Esophagus muscularis mucosa (tissue), 4 donors: ENCODE measurements at regions not wholly inside any gene's neighbourhood (a gene's known extent, or its start where the extent isn't known, plus 50 kb on each side); places are given as distances from the start of the nearest gene placed in this dataset.

ENCODE experiments used
- DNase-seq: peaks from one replicate; pipeline ENCODE4 v3.0.0-alpha.2; 2017; ENCODE audit errors: extremely low spot score
- H3K27ac ChIP-seq, 4 donors: fragments of 200-600 bp; sonication (generic); replicated peaks in 1 of 4; 1 replicate in 3 of 4; 2 replicates in 1 of 4; pipeline ENCODE4 v1.5.1; 2016 to 2019; ENCODE audit warnings: mild to moderate bottlenecking in 1 of 4
- H3K27me3 ChIP-seq, 4 donors: fragments of 200-600 bp; sonication (generic); one replicate each; pipeline versions ENCODE4 v1.5.1 to v1.6.0; 2016 to 2019
- H3K36me3 ChIP-seq, 4 donors: fragments of 200-600 bp; sonication (generic); one replicate each; pipeline ENCODE4 v1.5.1; 2016 to 2019
- H3K4me1 ChIP-seq, 4 donors: fragments of 200-600 bp; sonication (generic); one replicate each; pipeline ENCODE4 v1.5.1; 2016 to 2019
- H3K4me3 ChIP-seq, 4 donors: fragments of 200-600 bp; sonication (generic); 1 replicate in 2 of 4; 2 replicates in 2 of 4; pipeline ENCODE4 v1.5.1; 2016 to 2019; ENCODE audit warnings: mild to moderate bottlenecking in 4 of 4, moderate library complexity in 1 of 4
- H3K9me3 ChIP-seq, 4 donors: fragments of 200-600 bp; sonication (generic); 1 replicate in 3 of 4; 2 replicates in 1 of 4; pipeline ENCODE4 v1.5.1; 2016 to 2019
- EP300 ChIP-seq: sonication (generic); formaldehyde crosslinking; IDR thresholded peaks from one replicate; pipeline ENCODE4 v1.6.1; 2017; ENCODE audit warnings: antibody characterized with exemption
- POLR2A ChIP-seq: fragments of 450-650 bp; IDR thresholded peaks from one replicate; pipeline ENCODE4 v1.6.1; 2017; ENCODE audit warnings: antibody characterized with exemption, moderate library complexity, mild to moderate bottlenecking, low read depth
- POLR2AphosphoS5 ChIP-seq, 2 donors: sonication (generic); formaldehyde crosslinking; IDR thresholded peaks; one replicate each; pipeline ENCODE4 v1.6.1; 2017; ENCODE audit warnings: antibody characterized with exemption in 2 of 2
- WGBS: methylation state at CpG from one replicate; pipeline ENCODE4 v1.1.5; 2018; 5-methylcytosine and 5-hydroxymethylcytosine counted together
- intact Hi-C: fragments of 100-400 bp; cut with DNase I; formaldehyde crosslinking; loops from one replicate; pipeline ENCODE4 v1.15.1; 2023
- TF ChIP-seq, protein P1 (sequence below), 3 experiments: fragments of 200-600 bp in 2 of 3; fragments of 450-650 bp in 1 of 3; sonication (generic) in 2 of 3; IDR thresholded peaks; one replicate each; pipeline ENCODE4 v1.5.1; 2017 to 2019; ENCODE audit warnings: antibody characterized with exemption in 3 of 3, mild to moderate bottlenecking in 2 of 3, moderate library complexity in 1 of 3

DNA sequence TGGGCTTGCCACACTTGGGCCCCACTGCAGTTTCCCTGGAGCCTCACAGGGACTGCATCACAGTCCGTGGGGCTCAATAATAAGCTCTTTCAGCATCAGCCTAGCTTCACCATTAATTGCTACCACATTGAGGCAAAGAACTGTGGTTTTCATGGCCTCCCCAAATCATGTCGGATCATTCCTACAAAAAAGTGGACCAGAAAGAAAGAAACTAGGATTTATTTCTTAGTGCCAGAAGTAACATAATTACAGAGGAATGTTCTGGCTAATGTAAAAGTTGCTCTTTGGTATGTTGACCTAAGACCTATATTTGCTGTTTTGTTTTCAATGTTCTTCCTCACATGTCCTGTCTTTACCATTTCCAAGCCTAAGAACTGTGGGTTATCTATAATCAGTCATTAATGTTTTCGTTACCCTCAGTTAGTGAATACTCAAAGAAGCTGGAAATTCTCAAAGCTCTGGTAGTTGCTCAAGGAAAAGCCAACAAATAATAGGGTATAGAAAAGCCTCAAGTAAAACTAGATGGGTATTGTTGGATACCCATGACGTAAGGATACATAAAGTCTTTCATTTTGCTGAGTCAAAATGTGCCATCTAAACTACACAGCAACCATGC lies 173.9 kb downstream of the LTN1 start:
- H3K4me3 ChIP-seq: no peak overlapping the region
- H3K9me3 ChIP-seq: no peaks in the 10 kb centered on the region
- H3K27ac ChIP-seq: peak overlapping the region; percentile 37 to 85 (median 54)
- intact Hi-C loops: no loop called here
- DNase-seq: no peak
- H3K36me3 ChIP-seq: no peaks in the 10 kb centered on the region
- TF ChIP-seq EP300 (no peak), POLR2A (no peak), POLR2AphosphoS5 (IDR thresholded peaks at IDR 0.05) (no peak)
- TF ChIP-seq, protein P1, sequence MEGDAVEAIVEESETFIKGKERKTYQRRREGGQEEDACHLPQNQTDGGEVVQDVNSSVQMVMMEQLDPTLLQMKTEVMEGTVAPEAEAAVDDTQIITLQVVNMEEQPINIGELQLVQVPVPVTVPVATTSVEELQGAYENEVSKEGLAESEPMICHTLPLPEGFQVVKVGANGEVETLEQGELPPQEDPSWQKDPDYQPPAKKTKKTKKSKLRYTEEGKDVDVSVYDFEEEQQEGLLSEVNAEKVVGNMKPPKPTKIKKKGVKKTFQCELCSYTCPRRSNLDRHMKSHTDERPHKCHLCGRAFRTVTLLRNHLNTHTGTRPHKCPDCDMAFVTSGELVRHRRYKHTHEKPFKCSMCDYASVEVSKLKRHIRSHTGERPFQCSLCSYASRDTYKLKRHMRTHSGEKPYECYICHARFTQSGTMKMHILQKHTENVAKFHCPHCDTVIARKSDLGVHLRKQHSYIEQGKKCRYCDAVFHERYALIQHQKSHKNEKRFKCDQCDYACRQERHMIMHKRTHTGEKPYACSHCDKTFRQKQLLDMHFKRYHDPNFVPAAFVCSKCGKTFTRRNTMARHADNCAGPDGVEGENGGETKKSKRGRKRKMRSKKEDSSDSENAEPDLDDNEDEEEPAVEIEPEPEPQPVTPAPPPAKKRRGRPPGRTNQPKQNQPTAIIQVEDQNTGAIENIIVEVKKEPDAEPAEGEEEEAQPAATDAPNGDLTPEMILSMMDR (IDR thresholded peaks at IDR 0.05): no peak
- H3K4me1 ChIP-seq: peaks cover 23 to 48% (median 38%) of the 10 kb centered on the region in 4 donors
- H3K27me3 ChIP-seq: no peaks in the 10 kb centered on the region
- 88% methylated on average over 4 of the region's 4 CpGs for WGBS

DNA sequence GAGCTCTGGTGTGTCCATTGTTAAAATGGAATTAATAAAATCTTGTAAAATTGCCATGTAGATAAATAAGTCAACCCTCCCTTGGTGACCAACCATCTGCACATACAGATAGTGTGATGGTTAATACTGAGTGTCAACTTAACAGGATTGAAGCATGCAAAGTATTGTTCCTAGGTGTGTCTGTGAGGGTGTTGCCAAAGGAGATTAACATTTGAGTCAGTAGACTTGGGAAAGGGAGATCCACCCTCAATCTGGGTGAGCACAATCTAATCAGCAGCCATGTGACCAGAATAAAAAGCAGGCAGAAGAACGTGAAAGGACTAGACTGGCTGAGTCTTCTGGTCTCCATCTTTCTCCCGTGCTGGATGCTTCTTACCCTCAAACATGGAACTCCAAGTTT lies 174.8 kb downstream of the LTN1 start:
- no peak overlapping the region for H3K4me3 ChIP-seq
- H3K36me3 ChIP-seq: no peaks in the 10 kb centered on the region
- no peaks in the 10 kb centered on the region for H3K27me3 ChIP-seq
- intact Hi-C loops: no loop called here
- DNase-seq: no peak
- H3K4me1 ChIP-seq: peaks cover 15 to 39% (median 29%) of the 10 kb centered on the region in 4 donors
- TF ChIP-seq POLR2A (no peak), EP300 (no peak), POLR2AphosphoS5 (IDR thresholded peaks at IDR 0.05) (no peak)
- TF ChIP-seq, protein P1 (IDR thresholded peaks at IDR 0.05): no peak
- H3K9me3 ChIP-seq: no peaks in the 10 kb centered on the region
- peak overlapping the region in 2 of 4 donors; percentile 37 to 63 for H3K27ac ChIP-seq
- 85% methylated on average over 2 of the region's 2 CpGs for whole genome bisulfite sequencing

DNA sequence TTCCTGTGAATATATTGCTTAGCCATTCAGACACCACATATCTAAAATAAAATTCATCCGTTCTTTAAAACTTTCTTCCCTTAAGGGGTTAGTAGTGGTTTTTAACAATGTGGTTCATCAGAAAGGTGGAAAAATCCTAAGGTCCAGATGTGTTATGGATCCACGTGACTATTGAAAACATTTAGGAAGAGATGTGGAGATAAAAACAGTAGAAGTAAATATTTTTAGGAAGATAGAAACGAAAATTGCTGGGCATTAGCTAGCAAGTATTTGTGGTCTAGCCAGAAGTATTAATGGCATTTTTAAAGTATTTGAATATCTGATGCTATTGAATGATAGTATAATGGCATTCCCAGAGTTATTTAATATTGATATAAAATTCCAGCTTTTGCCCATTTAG lies 180.8 kb downstream of the LTN1 start:
- no peaks in the 10 kb centered on the region for H3K36me3 ChIP-seq

DNA sequence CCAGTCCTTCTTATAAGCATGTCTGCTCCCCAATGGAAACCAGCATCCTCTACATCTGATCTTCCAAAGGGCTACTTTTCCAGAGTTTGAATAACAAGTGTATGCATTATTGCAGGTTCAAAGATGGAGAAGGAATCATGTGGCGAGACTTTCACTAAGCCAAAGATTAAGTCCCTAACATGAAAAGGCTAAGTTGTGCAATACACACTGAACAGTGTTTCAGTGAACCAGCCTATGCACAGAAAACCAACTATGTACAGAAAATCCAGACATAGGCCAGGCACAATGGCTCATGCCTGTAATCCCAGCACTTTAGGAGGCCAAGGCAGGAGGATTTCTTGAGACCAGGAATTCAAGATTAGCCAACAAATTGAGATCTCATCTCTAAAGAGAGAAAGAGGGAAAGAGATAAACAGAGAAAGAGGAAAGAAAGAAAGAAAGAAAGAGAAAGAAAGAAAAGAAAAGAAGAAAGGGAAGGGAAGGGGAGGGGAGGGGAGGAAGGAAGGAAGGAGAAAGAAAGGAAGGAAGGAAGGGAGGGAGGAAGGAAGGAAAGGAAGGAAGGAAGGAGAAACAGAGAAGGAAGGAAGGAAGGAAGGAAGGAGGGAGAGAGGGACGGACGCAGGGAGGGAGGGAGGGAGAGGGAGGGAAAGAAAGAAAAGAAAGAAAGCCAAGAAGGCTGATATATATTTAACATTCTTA lies 181.7 kb downstream of the LTN1 start:
- Histone ChIP-seq H3K9me3 (peaks cover 0 to 7% (median 0%) of the 10 kb centered on the region in 4 donors), H3K36me3 (no peaks in the 10 kb centered on the region), H3K27ac (no peak overlapping the region), H3K4me3 (no peak overlapping the region), H3K4me1 (peaks cover 0 to 10% (median 3%) of the 10 kb centered on the region in 4 donors), H3K27me3 (no peaks in the 10 kb centered on the region)
- no peak for TF ChIP-seq POLR2AphosphoS5 (IDR thresholded peaks at IDR 0.05)
- no peak for TF ChIP-seq EP300
- TF ChIP-seq, protein P1 (IDR thresholded peaks at IDR 0.05): no peak
- no peak for TF ChIP-seq POLR2A
- 89% methylated on average over 3 of the region's 3 CpGs for WGBS
- intact Hi-C loops: no loop called here
- no peak for DNase-seq

More for the DNA sequence above, 180.8 kb downstream of the LTN1 start:
- TF ChIP-seq EP300: no peak
- TF ChIP-seq POLR2A: no peak
- TF ChIP-seq, protein P1 (IDR thresholded peaks at IDR 0.05): no peak
- no peak overlapping the region for H3K4me3 ChIP-seq
- no peak overlapping the region for H3K27ac ChIP-seq
- no peak for DNase-seq
- peaks cover 0 to 7% (median 0%) of the 10 kb centered on the region in 4 donors for H3K9me3 ChIP-seq
- H3K4me1 ChIP-seq: peaks cover 0 to 4% (median 0%) of the 10 kb centered on the region in 4 donors
- no peaks in the 10 kb centered on the region for H3K27me3 ChIP-seq
- WGBS: 83% methylated on average over 3 of the region's 3 CpGs
- intact Hi-C loops: no loop called here
